Stimulated activated naive CD4-positive, alpha-beta T cell (primary cell): ENCODE measurements at regions not wholly inside any gene's neighbourhood (a gene's known extent, or its start where the extent isn't known, plus 50 kb on each side); places are given as distances from the start of the nearest gene placed in this dataset.

Experiments used
- DNase-seq, 6 experiments: peaks; one replicate each; lab custom pipeline; 2025; lab: John Stamatoyannopoulos, UW

DNA sequence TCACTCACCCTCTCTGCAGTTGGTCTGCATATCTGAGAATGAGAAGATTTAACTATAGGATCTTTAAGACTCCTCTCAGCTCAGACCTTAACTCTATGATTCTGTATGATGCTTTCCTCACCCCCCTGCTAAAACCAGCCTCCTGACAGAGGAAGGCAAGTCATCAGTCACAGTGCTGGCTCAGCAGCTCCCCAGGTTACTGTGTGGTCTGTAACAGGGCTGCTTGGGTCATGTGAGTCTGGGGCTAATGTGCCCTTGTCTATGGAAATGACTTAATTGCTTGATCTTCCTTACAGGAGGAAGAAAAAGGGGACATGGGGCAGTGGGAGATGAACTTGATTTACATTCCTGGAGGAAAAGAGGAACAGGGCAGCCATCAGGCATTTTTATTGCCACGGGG is 625.6 kb downstream of the PTPRU start:
- no peak for DNase-seq

DNA sequence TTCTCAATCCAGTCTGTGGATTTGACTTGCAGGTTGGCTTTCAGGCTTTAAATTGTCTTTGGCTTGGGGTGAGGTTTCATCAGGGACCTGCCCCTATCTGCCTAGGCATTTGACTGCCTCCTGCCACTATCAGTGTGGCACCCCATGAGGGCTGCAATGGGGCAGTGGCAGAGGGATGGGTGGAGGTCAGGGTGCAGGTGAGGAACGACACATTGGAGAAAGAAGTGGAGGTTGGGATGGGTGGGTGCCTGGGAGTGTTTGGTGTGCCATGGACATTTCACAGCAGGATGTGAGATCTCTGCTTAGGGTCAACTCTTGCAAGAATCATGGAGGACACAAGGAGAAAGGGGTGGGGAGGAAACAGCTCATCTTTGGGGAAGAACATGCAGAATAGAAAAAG is 625.1 kb downstream of the PTPRU start:
- DNase-seq: no peak

DNA sequence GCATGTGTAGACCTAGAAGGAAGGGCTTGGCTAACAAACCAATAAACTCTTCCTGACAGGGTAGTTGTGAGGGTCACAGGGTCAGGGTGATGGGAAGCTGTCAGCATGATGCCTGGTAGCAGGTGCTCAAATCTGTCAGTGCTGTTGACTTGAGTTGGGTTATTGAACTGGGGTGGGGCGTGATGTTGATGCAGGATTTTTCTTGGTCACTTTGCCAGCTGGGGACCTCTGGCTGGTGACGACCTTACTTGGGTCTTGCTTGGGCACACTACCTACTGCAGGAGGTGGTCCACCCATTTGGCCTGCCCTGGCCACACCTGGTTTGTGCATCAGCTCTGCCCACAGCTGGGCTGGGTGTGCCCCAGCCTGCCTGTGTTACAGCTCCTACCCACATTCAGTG is 624.4 kb downstream of the PTPRU start:
- no peak for DNase-seq

DNA sequence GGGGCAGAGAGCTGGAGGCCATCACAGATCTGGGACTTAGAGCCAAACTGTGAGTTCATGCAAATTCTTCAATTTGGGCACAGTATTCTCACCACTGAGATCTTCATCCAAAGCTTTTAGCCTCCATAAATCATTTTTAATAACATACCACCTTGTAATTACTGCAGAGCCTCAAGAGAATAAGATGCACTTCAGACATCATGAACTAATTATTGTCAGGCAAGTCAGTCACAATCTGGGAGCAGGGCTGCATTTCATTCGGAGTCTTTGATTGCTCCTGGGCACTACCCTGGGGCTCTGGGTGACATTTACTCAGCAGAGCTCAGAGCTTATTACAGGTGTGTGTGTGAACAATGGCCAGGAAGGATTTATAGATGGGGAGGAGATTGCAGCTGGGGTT is 623.7 kb downstream of the PTPRU start:
- DNase-seq: no peak

DNA sequence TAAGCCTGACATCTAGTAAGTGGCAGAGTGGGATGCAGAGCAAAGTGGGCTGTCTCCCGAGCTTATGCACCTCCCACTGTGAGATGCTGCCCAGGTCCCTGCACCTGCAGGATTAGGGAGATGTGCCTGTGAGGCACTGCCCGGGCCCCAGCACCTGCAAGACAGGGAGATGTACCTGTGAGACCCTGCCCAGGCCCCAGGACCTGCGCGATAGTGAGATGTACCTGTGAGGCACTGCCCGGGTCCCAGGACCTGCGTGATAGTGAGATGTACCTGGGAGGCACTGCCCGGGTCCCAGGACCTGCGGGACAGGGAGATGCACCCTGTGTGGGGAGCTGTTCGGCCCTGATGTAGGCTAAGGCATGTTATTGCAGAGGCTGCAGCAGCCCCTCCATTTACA is 622.8 kb downstream of the PTPRU start:
- DNase-seq: no peak

DNA sequence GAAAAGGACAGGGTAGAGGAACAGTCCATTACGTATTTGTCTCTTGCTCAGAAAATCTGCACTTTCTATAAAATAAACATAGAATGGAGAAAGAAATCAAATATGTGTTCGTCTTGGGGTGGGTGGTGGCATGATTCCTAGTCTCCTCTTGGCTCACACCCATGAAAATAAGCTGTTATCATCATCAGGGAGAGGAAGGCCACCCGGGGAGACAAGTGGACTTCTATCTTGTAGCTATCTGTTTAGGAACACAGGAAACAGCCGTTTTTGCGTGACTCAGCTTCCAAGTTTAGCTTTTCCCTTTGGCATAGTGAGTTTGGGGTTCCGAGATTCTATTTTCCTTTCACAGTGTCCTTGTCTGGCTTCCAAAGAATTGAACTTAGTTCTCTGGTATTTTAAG is 622.3 kb downstream of the PTPRU start:
- no peak for DNase-seq

DNA sequence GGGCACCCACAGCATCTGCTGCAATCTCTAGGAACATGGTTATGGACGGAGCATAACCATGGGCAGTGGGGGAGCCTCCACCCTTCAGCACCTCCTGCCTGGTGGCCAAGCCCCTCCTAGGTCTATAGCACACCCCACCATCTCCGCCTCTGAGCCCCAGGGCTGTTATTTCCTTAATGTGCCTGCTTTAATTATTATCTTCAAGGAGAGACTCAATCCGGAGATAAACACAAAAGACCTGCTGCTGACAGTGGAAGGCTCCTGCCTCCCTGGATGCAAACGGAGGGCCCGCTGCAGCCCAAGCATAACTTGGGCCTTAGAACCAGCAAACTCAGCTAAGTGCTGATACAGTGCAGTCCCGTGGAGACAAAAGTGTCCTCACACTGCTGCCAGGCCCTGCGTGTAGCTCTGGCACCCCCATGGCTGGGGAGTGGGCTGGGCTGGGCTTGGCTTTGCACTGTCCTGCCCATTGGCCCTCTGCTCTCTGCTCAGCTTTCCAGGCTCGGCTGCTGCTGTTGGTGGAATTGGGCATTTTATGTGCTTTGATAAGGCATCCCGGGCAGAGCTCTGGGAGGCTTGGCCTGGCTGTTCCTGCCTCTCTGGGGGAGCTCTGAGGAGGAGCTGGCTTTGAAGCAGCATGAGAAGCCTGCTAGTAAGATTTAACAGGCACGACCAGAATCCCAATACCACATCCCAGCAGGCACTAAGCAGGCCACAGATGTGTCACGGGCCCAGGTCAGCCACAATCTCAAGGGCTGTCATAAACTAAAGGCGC is 620.2 kb downstream of the PTPRU start:
- no peak for DNase-seq

DNA sequence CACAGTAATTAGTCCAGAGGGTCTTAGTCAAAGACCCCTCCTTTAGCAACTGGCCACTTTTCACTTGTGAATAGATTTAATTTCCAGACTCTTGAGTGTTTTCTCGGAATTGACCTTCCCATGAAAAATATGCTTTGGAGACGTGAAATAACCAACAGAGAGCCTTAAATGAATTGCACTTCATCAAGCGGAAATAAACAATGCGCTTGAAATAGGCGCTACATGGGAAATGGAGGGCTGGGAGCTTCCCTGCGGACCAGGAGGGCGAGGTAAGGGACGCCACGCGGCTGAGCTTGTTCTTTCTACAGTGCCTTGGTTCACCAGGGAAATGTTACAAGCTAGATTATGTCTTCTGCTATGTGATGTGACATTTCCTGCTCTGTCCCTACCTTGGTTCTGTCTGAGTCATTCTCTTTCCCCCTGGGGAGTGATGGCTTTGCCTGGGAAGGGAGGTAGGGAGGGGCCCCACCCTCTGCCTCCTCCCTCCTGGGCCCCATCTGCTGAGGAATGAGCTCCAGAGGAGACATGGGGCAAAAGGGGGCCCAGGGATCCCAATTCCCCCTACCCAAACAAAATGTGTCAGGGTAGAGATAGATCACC is 619.3 kb downstream of the PTPRU start:
- no peak for DNase-seq

DNA sequence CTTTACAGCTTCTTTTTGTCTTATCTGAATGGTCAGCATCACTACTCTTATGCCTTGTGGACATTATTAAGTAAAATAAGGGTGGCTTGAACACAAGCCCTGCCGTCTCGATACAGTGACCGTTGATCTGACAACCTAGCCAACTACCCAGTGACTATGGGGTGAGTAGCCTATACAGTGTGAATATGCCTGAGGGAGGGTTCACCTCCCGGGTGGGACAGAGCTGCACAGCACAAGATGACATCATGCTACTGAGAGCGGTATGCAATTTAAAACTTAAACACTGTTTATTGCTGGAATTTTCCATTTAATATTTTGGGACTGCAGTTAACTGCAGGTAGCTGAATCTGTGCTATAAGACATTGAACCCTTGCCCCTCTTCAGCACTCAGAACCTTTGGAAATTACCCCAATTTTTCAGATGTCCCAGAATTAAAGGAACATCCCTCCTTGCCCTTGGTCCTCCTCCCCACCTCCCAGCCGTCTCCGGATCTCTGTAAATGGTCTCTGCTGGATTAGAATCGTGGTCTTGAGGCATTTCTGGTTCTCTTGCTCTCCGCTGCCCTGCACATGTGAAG is 618.5 kb downstream of the PTPRU start:
- DNase-seq: no peak

DNA sequence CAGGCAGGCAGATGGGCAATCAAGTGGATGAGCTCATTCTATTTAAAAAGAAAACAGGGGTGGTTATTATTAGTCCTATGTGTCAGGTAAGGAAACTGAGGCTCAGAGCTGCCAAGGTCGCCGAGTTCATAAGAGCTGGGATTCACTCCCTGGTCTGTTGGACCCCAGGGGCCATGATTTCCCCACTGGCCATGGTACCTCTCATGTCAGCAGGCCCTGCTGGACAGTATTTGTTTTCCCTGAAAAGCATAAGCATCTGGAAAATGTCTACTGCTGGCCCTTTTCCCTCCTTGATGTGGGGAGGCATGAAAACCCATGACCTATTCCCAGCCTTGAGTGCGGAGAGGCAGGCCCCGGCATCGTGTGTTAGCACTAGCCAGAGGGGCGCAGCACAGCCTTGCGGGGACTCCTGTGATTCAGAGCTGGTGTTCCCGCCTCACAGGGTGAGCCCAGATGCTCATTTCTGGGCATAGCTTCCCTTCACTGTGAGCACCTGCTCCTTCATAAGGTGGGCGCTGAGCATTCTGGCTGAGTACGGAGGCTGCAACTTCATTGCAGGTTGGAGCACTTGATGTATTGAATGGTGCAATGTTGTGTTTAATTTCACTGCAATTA is 617.5 kb downstream of the PTPRU start:
- no peak for DNase-seq

DNA sequence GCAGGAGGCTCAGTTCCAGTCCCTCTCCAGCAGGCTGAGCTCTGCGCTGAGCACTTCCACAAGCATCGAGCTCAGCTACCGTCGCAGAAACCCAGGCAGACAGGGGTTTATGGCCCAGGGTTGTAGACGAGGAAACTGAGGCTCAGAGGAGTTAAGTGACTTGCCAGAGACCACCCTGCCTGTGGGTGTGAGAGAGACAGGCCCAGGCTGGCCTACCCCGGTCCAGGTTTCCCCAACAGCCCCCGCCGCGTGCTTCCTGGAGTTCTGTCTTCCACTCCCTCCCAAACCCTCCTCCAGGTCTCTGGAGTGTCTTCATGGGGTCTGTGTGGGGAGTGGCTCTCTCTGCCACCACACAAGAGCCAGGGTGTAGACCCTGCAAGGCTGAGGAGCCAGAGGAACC is 615.9 kb downstream of the PTPRU start:
- DNase-seq: no peak

DNA sequence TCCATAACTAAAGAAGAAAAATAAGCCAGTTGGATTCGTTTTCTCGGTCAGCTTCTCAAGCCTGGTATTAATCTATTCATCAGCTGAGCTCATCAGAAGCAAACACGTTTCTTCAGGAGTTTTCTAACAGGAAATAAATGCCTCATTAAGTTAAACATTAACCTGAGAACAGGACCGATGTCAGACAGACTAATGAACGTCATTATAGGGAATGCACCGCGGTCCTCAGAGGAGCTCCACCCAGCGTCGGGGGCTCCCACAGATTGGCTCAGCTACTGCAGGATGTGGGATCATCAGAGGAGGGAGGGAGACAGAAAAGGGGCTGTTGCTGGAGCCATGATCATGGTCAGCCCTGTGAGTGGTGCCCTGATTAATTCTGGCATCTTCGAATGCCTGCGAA is 615.4 kb downstream of the PTPRU start:
- DNase-seq: no peak

DNA sequence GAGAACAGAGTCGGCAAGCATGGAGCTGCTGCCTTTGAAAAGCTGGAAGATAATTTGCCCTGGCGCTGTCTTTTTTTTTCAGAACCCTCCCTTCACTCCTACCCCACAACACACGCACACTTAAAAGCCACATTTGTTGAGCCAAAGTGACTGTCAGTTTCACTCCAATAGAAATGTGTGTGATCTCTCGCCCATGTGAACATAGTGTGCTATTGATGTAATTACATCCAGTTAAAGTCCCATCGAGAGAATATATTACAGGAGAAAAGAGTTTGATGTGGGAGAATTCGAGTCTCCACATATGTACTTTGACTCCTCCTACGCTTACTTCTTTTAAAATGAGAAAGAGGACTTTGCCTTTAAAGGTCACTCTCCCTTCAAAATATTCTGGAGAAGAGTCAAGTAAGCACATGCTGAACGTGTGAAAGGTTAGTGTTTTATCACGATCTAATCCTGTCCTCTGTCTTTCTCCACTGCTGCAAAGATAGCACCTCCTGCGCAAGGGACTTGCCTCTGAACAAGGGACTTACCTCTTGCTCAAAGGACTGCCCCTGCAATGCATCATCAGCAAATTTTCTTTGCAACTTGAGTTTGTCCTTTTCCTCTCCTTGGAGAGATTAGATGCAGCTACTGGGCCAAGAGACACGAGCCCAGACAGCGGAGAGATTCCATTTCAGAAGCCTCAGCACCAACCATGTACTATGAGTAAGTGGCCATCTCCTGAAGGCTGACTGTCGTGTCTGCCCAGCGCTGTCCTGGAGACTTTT is 613.9 kb downstream of the PTPRU start:
- no peak for DNase-seq

DNA sequence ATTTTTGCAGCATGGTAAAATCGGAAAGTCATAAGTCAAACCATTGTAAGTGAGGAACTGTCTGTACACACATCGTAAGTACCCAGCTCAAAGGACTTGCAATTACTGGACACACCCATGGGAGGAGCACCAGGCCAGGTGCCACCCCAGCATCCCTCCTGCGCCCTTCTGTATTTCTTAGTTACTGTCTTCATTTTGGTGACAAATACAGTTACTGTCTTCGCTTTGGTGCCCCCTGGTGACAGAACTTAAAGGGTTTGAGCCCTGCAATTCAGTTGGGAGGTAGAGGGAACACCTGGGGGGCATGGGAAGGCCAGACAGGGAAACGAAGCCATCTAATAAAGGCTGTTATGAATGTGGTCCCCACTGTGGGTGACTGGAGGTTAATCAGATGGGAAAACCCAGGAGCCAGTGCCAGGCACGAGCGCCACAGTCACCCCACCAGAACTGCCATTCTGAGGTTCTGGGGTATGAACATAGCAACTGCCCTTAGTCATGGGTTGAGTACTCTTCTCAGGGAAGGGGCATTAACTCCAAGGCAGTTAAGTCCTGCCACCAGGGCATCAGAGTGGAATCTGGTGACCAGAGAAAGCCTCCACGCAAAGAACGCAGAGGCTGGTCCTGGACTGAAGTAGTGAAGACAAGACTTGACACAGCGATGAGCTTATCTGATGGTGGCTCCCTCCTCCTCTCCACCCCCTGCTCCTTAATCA is 612.9 kb downstream of the PTPRU start:
- peak in 2 of 6 experiments; percentile 1 to 4 for DNase-seq

DNA sequence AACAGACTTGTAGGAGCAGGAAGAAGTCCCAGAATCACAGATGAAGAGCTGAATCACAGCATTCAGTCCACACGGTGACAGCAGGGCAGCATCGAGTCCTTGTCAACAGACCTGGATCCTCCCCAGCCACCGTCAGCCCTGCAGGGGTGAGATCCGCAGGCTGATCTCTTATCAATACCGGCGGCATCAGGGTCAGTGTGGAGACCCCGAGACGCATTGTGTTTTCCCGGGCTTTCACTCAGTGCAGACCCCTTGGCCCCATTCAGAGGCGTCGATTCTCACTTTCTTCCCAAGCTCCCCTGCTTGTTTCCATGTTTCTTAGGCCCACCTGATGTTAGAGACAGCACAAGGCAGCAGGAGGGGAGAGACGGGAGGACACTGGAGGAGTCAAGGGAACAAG is 609.6 kb downstream of the PTPRU start:
- no peak for DNase-seq

DNA sequence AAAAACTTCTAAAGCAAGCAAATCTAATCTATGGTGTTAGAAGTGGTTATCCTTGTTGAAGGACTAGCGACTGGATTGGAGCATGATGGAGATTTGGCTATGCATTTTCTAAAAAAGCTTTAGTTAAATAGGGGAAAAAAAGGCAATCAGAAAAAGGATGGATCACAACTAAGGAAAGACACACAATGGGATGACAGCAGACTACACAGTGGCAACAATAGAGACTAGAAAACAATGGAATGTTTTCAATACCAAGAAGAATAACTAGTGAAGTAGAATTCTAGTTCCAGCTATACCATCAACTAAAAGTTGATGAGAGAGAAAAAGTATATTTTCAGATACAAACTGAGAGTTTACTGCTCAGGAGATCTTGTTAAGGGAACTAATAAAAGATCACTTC is 605.8 kb downstream of the PTPRU start:
- DNase-seq: no peak

DNA sequence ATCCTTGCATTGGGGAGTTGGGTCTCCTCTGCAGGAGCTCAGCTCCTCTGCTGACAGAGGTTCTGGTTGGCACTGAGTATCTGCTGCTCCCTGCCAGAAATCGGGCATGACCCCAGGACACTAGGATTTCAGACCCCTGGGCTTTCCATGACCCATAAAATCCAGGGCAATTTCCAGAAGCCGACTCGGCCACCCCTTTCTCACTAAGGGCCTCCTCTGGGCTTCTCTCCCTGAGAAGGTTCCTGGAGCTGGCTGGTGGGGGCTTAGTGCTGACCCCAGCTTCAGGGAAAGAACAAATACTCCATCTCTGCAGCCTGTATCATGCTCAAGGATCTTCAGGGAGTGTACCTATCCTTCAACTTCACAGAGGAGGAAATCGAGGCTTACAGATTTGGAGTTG is 603.4 kb downstream of the PTPRU start:
- no peak for DNase-seq

DNA sequence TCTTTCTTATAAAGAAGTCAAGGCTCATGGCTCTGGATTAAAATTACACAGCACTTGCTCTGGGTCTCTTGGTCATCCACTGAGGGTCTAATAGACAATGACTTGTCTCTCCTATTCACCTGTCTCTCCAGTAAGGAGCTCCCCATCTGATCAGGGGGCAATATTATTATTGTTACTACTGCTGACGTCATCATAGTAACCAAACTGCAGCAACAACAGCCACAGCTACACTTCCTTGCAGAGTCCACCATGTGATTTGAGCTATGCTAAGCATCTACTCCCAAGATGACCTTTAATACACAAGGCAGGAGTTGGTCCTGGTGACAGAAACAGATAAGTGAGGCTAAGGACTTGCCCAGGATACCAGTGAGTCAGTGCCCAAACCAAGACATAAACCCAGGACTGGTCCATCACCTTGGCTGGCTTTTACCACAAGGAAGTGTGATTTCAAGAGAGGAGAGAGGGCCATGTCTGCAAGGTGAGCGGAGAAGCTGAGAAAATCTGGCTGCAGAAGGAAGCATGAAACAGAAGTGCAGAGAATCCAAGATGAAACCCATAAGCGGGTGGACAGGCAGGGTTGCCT is 602.5 kb downstream of the PTPRU start:
- no peak for DNase-seq

DNA sequence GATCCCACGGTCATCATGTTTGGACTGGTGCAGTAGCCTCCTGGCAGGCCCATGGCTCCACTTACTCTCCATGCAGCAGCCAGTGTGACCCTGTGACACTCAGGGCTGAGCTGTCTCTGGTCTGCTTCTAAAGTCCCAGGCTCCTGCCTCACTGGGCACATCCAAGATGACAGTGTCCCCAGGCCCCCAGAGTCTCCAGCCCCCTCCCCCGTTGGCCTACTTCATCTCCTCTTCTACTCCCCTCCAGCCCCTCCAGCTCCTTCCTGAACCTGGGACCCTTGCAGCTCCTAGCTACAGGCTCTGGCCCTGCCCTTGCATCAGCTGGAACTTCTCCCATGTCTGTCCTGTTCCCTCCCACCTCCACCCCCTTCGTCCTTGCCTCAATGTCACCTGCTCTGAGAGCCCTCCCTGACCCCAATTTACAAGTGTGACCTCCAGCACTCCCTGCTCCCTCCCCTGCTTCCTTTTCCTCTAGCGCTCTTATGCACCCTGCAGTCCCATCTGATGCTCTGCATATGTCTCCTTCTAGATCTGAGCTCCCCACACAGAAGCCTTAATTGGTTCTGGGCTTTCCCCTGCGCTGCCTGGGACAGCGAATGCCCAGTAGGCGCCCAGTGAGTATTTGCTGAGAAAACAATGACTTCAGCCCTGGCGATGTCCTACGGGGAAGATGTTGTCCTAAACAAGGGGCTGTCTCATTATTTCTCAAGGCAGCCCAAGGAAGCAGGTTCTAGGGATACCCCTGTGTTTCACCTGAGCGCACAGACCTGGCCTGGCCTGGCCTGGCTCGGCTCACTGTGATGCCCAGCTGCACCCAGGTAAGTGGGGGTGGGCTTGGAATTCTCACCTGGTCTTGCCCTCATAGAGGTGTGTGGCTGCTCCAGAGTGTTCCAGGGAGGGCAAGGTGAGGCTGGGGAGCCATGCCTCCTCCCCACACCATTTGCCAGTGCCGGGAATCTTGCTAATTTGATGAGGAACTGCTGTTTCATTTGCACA is 600.6 kb downstream of the PTPRU start:
- no peak for DNase-seq

DNA sequence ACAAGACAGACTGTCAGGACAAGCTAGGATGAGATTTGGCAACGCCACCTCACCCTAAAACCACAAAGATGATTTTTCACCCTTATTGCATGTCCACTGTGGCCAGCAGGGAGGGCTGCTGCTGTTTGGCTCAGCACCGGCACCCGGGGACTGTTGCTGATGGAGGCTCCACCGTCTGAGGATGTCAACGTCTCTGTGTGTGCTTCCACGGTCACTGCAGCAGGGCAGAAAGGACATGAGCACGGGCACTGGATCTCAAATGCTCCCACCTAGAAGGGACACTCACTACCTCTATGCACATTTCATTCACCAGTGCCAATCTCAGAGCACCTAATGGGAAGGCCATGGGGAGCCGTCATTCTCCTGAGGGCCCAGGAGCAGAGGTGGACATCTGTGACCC is 599.6 kb downstream of the PTPRU start:
- no peak for DNase-seq
